H9 (cell line): ENCODE measurements at regions not wholly inside any gene's neighbourhood (a gene's known extent, or its start where the extent isn't known, plus 50 kb on each side); places are given as distances from the start of the nearest gene placed in this dataset.

ENCODE experiments used
- DNase-seq: peaks from one replicate; pipeline ENCODE4 v3.0.0-alpha.2; 2017
- H2AFZ ChIP-seq: one replicate; pipeline ENCODE4 v1.6.1; 2013; ENCODE audit warnings: mild to moderate bottlenecking, low read length, control low read depth, moderate library complexity
- H2AK5ac ChIP-seq: 2 replicates; pipeline ENCODE4 v1.6.1; 2013; ENCODE audit warnings: low read length, control low read depth, mixed read lengths; ENCODE audit not compliant: insufficient read length
- H2BK120ac ChIP-seq: one replicate; pipeline ENCODE4 v1.6.1; 2013; ENCODE audit warnings: low read depth, mild to moderate bottlenecking, low read length, control low read depth, inconsistent platforms; ENCODE audit not compliant: poor library complexity, severe bottlenecking
- H2BK12ac ChIP-seq: 2 replicates; pipeline ENCODE4 v1.6.1; 2013; ENCODE audit warnings: low read length, control low read depth, mixed read lengths, low read depth; ENCODE audit not compliant: insufficient read length
- H2BK15ac ChIP-seq: 2 replicates; pipeline ENCODE4 v1.6.1; 2013; ENCODE audit warnings: low read depth, low read length, control low read depth
- H2BK20ac ChIP-seq: one replicate; pipeline ENCODE4 v1.6.1; 2013; ENCODE audit warnings: low read depth, mild to moderate bottlenecking, low read length, control low read depth, inconsistent platforms; ENCODE audit not compliant: poor library complexity, severe bottlenecking
- H2BK5ac ChIP-seq: 2 replicates; pipeline ENCODE4 v1.6.1; 2013; ENCODE audit warnings: low read length, control low read depth, mixed read lengths; ENCODE audit not compliant: insufficient read length
- H3K14ac ChIP-seq: 2 replicates; pipeline ENCODE4 v1.6.1; 2013; ENCODE audit warnings: low read length, control low read depth; ENCODE audit not compliant: insufficient read depth
- H3K18ac ChIP-seq: 2 replicates; pipeline ENCODE4 v1.6.1; 2013; ENCODE audit warnings: low read depth, mild to moderate bottlenecking, mixed read lengths, low read length, control low read depth; ENCODE audit not compliant: insufficient read length
- H3K23ac ChIP-seq: 2 replicates; pipeline ENCODE4 v1.6.1; 2013; ENCODE audit warnings: low read length, control low read depth, mixed read lengths, low read depth; ENCODE audit not compliant: insufficient read length
- H3K23me2 ChIP-seq: 2 replicates; pipeline ENCODE4 v1.6.1; 2013; ENCODE audit warnings: low read depth, mild to moderate bottlenecking, mixed read lengths, low read length, control low read depth; ENCODE audit not compliant: insufficient read length, poor library complexity, severe bottlenecking
- H3K27ac ChIP-seq: 2 replicates; pipeline ENCODE4 v1.5.1; 2013; ENCODE audit warnings: low read length, control low read depth, mixed read lengths, low read depth; ENCODE audit not compliant: insufficient read length
- H3K27me3 ChIP-seq: 2 replicates; pipeline ENCODE4 v1.6.1; 2013; ENCODE audit warnings: low read length, control low read depth, inconsistent platforms; ENCODE audit not compliant: insufficient read depth
- H3K4ac ChIP-seq: 2 replicates; pipeline ENCODE4 v1.6.1; 2013; ENCODE audit warnings: low read depth, mild to moderate bottlenecking, control low read depth, inconsistent platforms, low read length, moderate library complexity
- H3K4me1 ChIP-seq: 2 replicates; pipeline ENCODE4 v1.6.1; 2013; ENCODE audit warnings: low read length, control low read depth, inconsistent platforms; ENCODE audit not compliant: insufficient read depth
- H3K4me2 ChIP-seq: 2 replicates; pipeline ENCODE4 v1.6.1; 2013; ENCODE audit warnings: low read length, control low read depth, mixed read lengths; ENCODE audit not compliant: insufficient read length, insufficient read depth
- H3K56ac ChIP-seq: 2 replicates; pipeline ENCODE4 v1.6.1; 2013; ENCODE audit warnings: low read depth, mild to moderate bottlenecking, mixed read lengths, low read length, control low read depth; ENCODE audit not compliant: insufficient read length
- H3K79me1 ChIP-seq: 2 replicates; pipeline ENCODE4 v1.6.1; 2013; ENCODE audit warnings: low read depth, mild to moderate bottlenecking, moderate library complexity, low read length, control low read depth, inconsistent platforms; ENCODE audit not compliant: insufficient read depth, poor library complexity, severe bottlenecking
- H3K79me2 ChIP-seq: 2 replicates; pipeline ENCODE4 v1.6.1; 2013; ENCODE audit warnings: low read length, control low read depth, inconsistent platforms; ENCODE audit not compliant: insufficient read depth
- H3K9ac ChIP-seq: 2 replicates; pipeline ENCODE4 v1.6.1; 2013; ENCODE audit warnings: low read length, control low read depth, mixed read lengths; ENCODE audit not compliant: insufficient read length; ENCODE audit errors: extremely low read depth
- H3K9me3 ChIP-seq: one replicate; pipeline ENCODE4 v1.6.1; 2013; ENCODE audit warnings: low read depth, low read length, inconsistent platforms; ENCODE audit not compliant: control insufficient read depth
- H3T11ph ChIP-seq: one replicate; pipeline ENCODE4 v1.6.1; 2013; ENCODE audit warnings: mild to moderate bottlenecking, low read length, control low read depth, inconsistent platforms
- H4K20me1 ChIP-seq: one replicate; pipeline ENCODE4 v1.6.1; 2013; ENCODE audit not compliant: control insufficient read depth, insufficient read length, insufficient read depth
- H4K5ac ChIP-seq: 2 replicates; pipeline ENCODE4 v1.6.1; 2013; ENCODE audit warnings: low read depth, mild to moderate bottlenecking, mixed read lengths, low read length, control low read depth; ENCODE audit not compliant: insufficient read length
- H4K8ac ChIP-seq: replicated peaks from 2 replicates; pipeline ENCODE4 v1.6.1; 2013; ENCODE audit warnings: low read length, control low read depth, mixed read lengths, low read depth; ENCODE audit not compliant: insufficient read length
- H4K91ac ChIP-seq: 2 replicates; pipeline ENCODE4 v1.6.1; 2013; ENCODE audit warnings: low read depth, mild to moderate bottlenecking, moderate library complexity, mixed read lengths, low read length, control low read depth; ENCODE audit not compliant: insufficient read length
- H3K27ac Mint-ChIP-seq, 3 experiments: 2 replicates in 2 of 3; 3 replicates in 1 of 3; pipeline ENCODE4 v1.8.0; 2020 to 2021; ENCODE audit warnings: mixed read lengths in 3 of 3, mild to moderate bottlenecking in 1 of 3, moderate library complexity in 1 of 3
- H3K27me3 Mint-ChIP-seq: 2 replicates; pipeline ENCODE4 v1.8.0; 2021; ENCODE audit warnings: low read depth, mild to moderate bottlenecking, moderate library complexity, mixed read lengths
- H3K36me3 Mint-ChIP-seq, 3 experiments: 2 replicates in 2 of 3; 3 replicates in 1 of 3; pipeline ENCODE4 v1.8.0; 2020 to 2021; ENCODE audit warnings: low read depth in 3 of 3, mixed read lengths in 3 of 3; ENCODE audit not compliant: insufficient read depth in 1 of 3
- H3K4me1 Mint-ChIP-seq, 2 experiments: 2 replicates each; pipeline ENCODE4 v1.8.0; 2020; ENCODE audit warnings: mixed read lengths in 2 of 2
- H3K4me3 Mint-ChIP-seq, 2 experiments: 2 replicates in 1 of 2; 3 replicates in 1 of 2; pipeline ENCODE4 v1.8.0; 2020 to 2021; ENCODE audit warnings: mild to moderate bottlenecking in 2 of 2, mixed read lengths in 2 of 2, moderate library complexity in 1 of 2
- H3K9me3 Mint-ChIP-seq, 2 experiments: 2 replicates in 1 of 2; 3 replicates in 1 of 2; pipeline ENCODE4 v1.8.0; 2020; ENCODE audit warnings: mild to moderate bottlenecking in 2 of 2, mixed read lengths in 2 of 2, moderate library complexity in 1 of 2
- CTCF ChIP-seq: fragments of 200-600 bp; sonication (generic); conservative IDR thresholded peaks from 3 replicates; pipeline ENCODE4 v1.8.0; 2021; ENCODE audit warnings: antibody characterized with exemption, mild to moderate bottlenecking
- WGBS: extraction: QIAGEN DNeasy Blood & Tissue Kit; methylation state at CpG from one replicate; pipeline ENCODE4 v1.1.7; 2013; ENCODE audit warnings: missing lambda C conversion rate, low lambda C conversion rate, mixed read lengths; ENCODE audit not compliant: insufficient read length; ENCODE audit errors: extremely low coverage; 5-methylcytosine and 5-hydroxymethylcytosine counted together

- H3K4me1 Mint-ChIP-seq: peaks cover 34 to 48% of the 10 kb centered on the region in 2 experiments
- Histone ChIP-seq H3K23ac (no peak overlapping the region), H3K9me3 (no peaks in the 10 kb centered on the region), H2AK5ac (no peak overlapping the region), H4K91ac (no peak overlapping the region), H3K4me2 (no peak overlapping the region), H2BK12ac (no peak overlapping the region), H2BK15ac (no peak overlapping the region), H3K27me3 (no peaks in the 10 kb centered on the region), H3K18ac (no peak overlapping the region), H2AFZ (no peak overlapping the region), H3K4me1 (no peaks in the 10 kb centered on the region; the same call in 1 of the 2 replicates), H2BK120ac (no peak overlapping the region), H3K9ac (no peak overlapping the region), H4K8ac (no peak overlapping the region), H3K79me1 (no peaks in the 10 kb centered on the region), H3K56ac (no peak overlapping the region), H3K79me2 (no peaks in the 10 kb centered on the region), H2BK5ac (no peak overlapping the region), H3K4ac (no peak overlapping the region), H3K27ac (no peak overlapping the region), H2BK20ac (no peak overlapping the region), H4K20me1 (no peaks in the 10 kb centered on the region), H4K5ac (no peak overlapping the region), H3K23me2 (no peaks in the 10 kb centered on the region), H3K14ac (no peak overlapping the region), H3T11ph (no peak overlapping the region)
- no peaks in the 10 kb centered on the region; a peak in 1 of 5 replicates for H3K9me3 Mint-ChIP-seq
- no peak for DNase-seq
- no peak overlapping the region for H3K4me3 Mint-ChIP-seq
- no peak overlapping the region for H3K27ac Mint-ChIP-seq
- peaks cover 21% of the 10 kb centered on the region for H3K27me3 Mint-ChIP-seq
- WGBS: no CpG with 5 or more reads among the region's 4 CpGs
- no peak for TF ChIP-seq CTCF
- H3K36me3 Mint-ChIP-seq: no peaks in the 10 kb centered on the region; a peak in 1 of 7 replicates
Measured at GRCh38 chr7:91373111-91373800, 109.0 kb downstream of the FZD1 start.
